K562 (cell line): ENCODE measurements at regions not wholly inside any gene's neighbourhood (a gene's known extent, or its start where the extent isn't known, plus 50 kb on each side); places are given as distances from the start of the nearest gene placed in this dataset.

Experiments
- ARID1B ChIP-seq: fragments of 450-650 bp; IDR thresholded peaks from 2 replicates; pipeline ENCODE4 v1.6.1; 2016; ENCODE audit warnings: antibody characterized with exemption, mild to moderate bottlenecking, inconsistent platforms
- ATF6 ChIP-seq: sonication (generic); formaldehyde crosslinking; IDR thresholded peaks from 2 replicates; pipeline ENCODE4 v1.4.0; 2020; ENCODE audit warnings: mild to moderate bottlenecking, missing genetic modification reagents
- BHLHE40 ChIP-seq: IDR thresholded peaks from 2 replicates; pipeline ENCODE4 v1.6.1; 2011; ENCODE audit warnings: low read length, improper control_type of control experiment
- ILF3 ChIP-seq: fragments of 450-650 bp; IDR thresholded peaks from 2 replicates; pipeline ENCODE4 v1.6.1; 2018; ENCODE audit warnings: antibody characterized with exemption, mild to moderate bottlenecking, moderate library complexity, borderline replicate concordance
- MTA1 ChIP-seq: fragments of 450-650 bp; IDR thresholded peaks from 2 replicates; pipeline ENCODE4 v1.6.1; 2017; ENCODE audit warnings: borderline replicate concordance
- NFRKB ChIP-seq: fragments of 450-650 bp; IDR thresholded peaks from 2 replicates; pipeline ENCODE4 v1.6.1; 2016; ENCODE audit warnings: low read depth
- NR2C2 ChIP-seq, 2 experiments: fragments of 200-800 bp in 1 of 2; sonication (Bioruptor generic) in 1 of 2; sonication (generic) in 1 of 2; formaldehyde crosslinking in 1 of 2; IDR thresholded peaks; 2 replicates each; pipeline versions ENCODE4 v1.6.1 to v1.8.0; 2016 to 2022; ENCODE audit warnings: mild to moderate bottlenecking in 1 of 2, missing compliant biosample characterization in 1 of 2, missing genetic modification characterization in 1 of 2, missing genetic modification reagents in 1 of 2
- PTTG1 ChIP-seq: fragments of 450-650 bp; IDR thresholded peaks from 2 replicates; pipeline ENCODE4 v1.6.1; 2016; ENCODE audit warnings: low read depth, mild to moderate bottlenecking, missing genetic modification characterization, missing compliant biosample characterization
- RCOR1 ChIP-seq, 2 experiments: IDR thresholded peaks; 2 replicates each; pipeline ENCODE4 v1.6.1; 2012; ENCODE audit warnings: low read depth in 2 of 2, low read length in 2 of 2, borderline replicate concordance in 1 of 2, improper control_type of control experiment in 1 of 2
- ZBTB40 ChIP-seq, 2 experiments: fragments of 450-650 bp in 1 of 2; sonication (generic) in 1 of 2; formaldehyde crosslinking in 1 of 2; IDR thresholded peaks; 2 replicates each; pipeline versions ENCODE4 v1.7.1 to v1.9.0; 2016 to 2022; ENCODE audit warnings: inconsistent platforms in 1 of 2, mild to moderate bottlenecking in 1 of 2, missing genetic modification reagents in 1 of 2
- ZBTB7A ChIP-seq: IDR thresholded peaks from 2 replicates; pipeline ENCODE4 v1.6.1; 2011; ENCODE audit warnings: low read depth, mild to moderate bottlenecking, low read length, moderate library complexity, borderline replicate concordance; ENCODE audit not compliant: control insufficient read depth
- ZNF124 ChIP-seq: sonication (generic); formaldehyde crosslinking; IDR thresholded peaks from 2 replicates; pipeline ENCODE4 v1.8.1; 2022; ENCODE audit warnings: missing genetic modification reagents
- ZNF277 ChIP-seq: fragments of 250-450 bp; sonication (Bioruptor Pico); IDR thresholded peaks from 2 replicates; pipeline ENCODE4 v1.8.0; 2022; ENCODE audit warnings: inconsistent platforms, mild to moderate bottlenecking, moderate library complexity, borderline replicate concordance
- ZNF347 ChIP-seq: fragments of 450-650 bp; formaldehyde crosslinking; IDR thresholded peaks from 2 replicates; pipeline ENCODE4 v1.4.0; 2020; ENCODE audit warnings: low read depth, mild to moderate bottlenecking, moderate library complexity

GRCh38 chr13:50244713-50245574, 229.7 kb downstream of the KCNRG start (continued):
- TF ChIP-seq ATF6 (CRISPR knock-in tag) (no peak), ZBTB7A (no peak), BHLHE40 (no peak), ZNF347 (CRISPR knock-in tag) (no peak), NR2C2 (CRISPR knock-in tag; IDR thresholded peaks at IDR 0.05) (no peak), NR2C2 (tag; IDR thresholded peaks at IDR 0.05) (peak; percentile 40), ZNF124 (CRISPR knock-in tag) (no peak), NFRKB (no peak), ZBTB40 (IDR thresholded peaks at IDR 0.05) (no peak), ZBTB40 (CRISPR knock-in tag; IDR thresholded peaks at IDR 0.05) (no peak), ZNF277 (CRISPR knock-in tag) (no peak), PTTG1 (tag) (no peak), ARID1B (peak; percentile 91), ILF3 (no peak), RCOR1 (IDR thresholded peaks at IDR 0.05; ENCODE audit: borderline replicate concordance in 1 of 2, low read depth in 2 of 2, low read length in 2 of 2) (peak in 1 of 2 experiments; percentile 57; a peak in 1 of 4 replicates), MTA1 (peak; percentile 59; the same call in 1 of the 2 replicates)
